ENCODE measurements at regions not wholly inside any gene's neighbourhood (a gene's known extent, or its start where the extent isn't known, plus 50 kb on each side); places are given as distances from the start of the nearest gene placed in this dataset.

DNA sequence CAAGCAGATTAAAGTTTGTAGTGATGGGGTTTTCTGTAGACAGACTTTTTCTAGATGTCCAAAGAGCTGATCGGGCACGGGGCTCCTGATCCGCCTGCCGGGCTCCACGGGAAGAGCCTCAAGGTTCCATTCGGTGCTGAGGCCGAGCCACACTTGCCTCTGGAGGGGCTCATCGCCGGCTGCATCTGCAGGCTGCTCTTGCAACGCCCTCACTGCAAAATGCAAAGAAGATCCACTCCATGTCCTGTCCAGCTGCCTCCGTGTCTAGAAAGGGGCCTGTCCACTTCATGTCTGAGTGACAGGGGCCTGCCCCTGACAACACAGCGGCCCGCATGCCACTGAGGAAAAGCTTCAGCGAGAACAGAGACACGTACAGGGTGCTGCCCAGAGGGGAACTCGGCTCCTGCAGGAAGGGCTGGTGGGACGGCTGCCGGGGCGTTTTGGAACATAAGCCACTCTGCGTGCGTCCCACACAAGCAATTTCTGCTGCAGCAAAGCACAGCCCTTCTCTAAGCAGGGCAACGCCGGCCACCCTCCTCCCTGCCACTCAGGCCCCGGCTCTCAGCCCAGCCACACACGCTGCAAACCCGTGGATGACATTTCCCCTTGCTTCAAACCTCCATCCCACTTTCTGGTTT, 53.6 kb upstream of the CTDP1 start:
- no peak for ATAC-seq
- DNase-seq (ENCODE audit: low spot score), result no peak

DNA sequence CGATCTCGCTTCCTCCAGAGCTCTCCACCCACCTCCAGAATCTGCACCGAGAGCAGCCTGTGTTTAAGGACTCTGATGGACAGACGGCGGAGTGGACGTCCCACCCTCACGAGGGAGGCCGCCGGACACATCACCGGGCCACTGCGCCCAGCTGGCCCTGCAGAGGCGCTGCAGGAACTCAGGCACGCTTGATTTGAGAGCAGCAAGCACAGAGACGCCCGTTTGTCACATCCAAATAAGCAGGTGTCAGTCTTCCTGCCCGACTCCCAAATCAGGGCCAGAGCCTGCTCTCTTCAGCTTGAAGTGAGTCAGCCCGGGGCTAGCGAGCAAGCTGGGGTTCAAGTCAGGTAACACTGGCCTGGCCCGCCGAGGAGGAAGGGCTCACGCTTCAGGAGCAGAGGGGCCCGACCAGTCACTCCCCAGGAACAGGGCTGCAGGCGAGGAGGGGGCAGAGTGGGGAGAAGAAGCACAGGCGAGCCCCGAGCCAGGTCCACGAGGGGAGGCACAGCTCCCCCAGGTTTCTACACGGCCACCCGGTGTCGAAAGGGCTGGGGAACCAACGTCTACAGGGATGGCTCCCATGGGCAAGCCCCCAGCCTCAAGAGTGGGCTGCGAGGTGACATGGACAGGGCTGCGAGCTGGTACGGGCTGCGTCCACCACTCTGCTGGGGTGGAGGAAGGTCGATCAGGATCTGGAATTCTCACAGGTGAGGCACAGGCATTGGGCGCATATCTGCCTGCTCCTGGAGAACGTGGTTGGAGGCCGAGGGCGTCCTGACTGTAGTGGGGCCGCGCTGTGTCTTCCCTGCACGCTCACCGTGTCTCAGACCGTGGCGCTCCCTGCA, 52.5 kb upstream of the CTDP1 start:
- DNase-seq (ENCODE audit: low spot score), result no peak
- ATAC-seq, result no peak

DNA sequence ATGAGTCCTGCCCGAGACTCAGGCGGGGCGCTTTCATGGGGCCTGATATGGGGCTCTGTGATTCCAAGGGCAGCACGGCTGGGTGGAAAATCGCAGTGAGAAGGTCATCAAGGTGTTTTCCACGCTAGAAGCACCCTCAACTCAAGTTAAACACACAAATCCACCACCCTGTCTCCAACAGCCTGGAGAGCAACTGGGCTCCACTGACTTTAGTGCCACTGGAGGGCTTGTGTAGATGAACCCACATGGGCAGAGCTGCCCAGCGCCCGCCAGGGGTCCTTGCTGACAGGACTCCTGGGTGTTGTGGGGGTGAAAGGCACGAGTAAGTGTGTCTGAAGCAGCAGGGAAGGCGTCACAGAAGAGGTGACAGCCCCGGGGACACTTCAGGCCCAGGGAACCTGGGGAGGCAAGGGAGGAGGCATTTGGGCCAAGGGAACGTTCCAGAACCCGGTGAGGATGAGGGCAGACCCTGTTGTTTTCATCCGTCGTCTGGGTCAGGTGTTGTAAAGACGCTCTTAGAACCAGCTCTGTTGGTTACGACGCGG, 51.8 kb upstream of the CTDP1 start:
- ATAC-seq (no peak), DNase-seq (ENCODE audit: low spot score) (no peak)

DNA sequence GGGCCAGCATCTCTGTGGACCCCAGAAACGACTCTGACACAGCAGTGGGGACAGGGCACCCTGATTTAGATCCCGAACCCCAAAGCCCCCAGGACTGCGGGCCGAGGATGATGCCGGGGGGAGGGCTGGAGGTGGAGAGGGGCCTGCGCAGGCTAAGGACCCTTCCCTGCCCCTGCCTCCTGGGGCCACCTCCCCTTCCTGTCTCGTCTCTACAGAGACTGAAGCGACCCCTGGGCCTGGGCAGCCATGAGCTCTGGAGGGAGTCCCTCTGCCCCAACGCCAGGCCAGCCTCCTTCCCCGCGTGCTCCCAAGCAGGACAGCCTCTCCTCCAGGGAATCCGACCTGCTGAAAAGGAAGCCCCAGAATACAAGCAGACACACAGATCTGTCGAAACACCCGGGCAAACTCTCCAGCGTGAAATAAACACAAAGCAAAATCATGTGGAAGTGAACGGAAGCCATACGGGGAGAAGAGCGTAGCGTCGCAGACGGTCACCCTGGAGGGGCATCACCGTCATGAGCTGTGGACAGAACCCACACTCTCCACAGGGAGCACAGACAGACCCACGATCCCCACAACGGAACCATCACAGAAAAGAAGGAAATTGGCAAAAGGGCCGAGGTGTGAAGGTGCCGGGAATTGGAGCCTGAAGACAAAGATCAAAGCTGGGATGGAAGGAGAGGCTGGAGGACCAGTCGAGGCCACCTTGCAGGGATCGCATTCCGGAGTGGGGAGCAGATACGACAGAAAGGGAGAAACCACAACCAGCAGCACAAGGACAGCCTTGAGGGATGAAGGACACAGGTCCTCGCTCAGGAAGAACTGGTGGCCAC, 51.0 kb upstream of the CTDP1 start:
- DNase-seq (ENCODE audit: low spot score) (no peak), ATAC-seq (no peak)

DNA sequence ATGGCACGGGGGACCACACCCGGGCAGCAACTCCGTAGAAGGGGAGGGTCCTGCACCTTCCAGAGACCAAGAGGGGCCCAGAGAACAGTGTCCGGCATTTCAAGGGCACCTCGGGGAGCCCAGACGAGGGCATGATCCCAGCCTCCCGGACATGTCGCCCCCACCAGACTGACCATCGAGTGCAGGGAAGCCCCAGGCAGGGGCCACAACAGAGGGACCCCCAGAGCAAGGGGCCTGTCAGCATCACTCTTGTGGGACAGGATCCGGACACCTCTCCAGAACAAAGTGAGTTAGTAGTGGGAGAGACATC, 50.4 kb upstream of the CTDP1 start:
- ATAC-seq (no peak), DNase-seq (ENCODE audit: low spot score) (no peak)

DNA sequence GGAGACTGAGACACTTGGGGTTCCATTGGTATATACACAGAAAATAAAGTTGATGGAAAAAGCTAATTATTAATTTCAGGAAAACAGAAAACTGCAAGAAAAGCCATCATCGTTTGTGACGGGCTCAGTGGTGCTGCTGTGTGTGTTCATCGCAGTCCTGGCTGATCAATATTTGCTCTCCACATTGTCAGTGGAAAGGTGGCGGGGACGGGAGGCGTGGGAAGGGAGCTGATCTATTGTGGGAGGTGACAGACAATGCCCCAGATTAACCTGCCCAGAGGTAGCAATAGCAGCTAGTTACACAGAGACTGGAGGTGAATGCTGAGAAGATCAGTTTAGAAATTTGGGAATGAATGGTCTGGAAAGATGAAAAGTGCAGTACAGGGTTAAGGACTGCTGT, 50.0 kb upstream of the CTDP1 start:
- no peak for DNase-seq (ENCODE audit: low spot score)
- ATAC-seq, result no peak

Data from left lobe of liver (tissue), 2 donors.